ENCODE measurements at regions not wholly inside any gene's neighbourhood (a gene's known extent, or its start where the extent isn't known, plus 50 kb on each side); places are given as distances from the start of the nearest gene placed in this dataset.

- DNase-seq (ENCODE audit: low spot score), result no peak
Observed at GRCh38 chr6:48057601-48058000, 53.4 kb downstream of the PTCHD4 start.

GRCh38 chr6:48048451-48049146 is 62.4 kb downstream of the PTCHD4 start:
- peak; percentile 80 for DNase-seq (ENCODE audit: low spot score)

GRCh38 chr6:48041894-48042293 is 69.1 kb downstream of the PTCHD4 start:
- DNase-seq (ENCODE audit: low spot score), result no peak

GRCh38 chr6:48037946-48038345 is 73.1 kb downstream of the PTCHD4 start:
- no peak for DNase-seq (ENCODE audit: low spot score)

- no peak for DNase-seq (ENCODE audit: low spot score)
Observed at GRCh38 chr6:48036316-48036715, 74.7 kb downstream of the PTCHD4 start.

GRCh38 chr6:48032151-48032550 is 78.8 kb downstream of the PTCHD4 start:
- DNase-seq (ENCODE audit: low spot score), result peak; percentile 12

GRCh38 chr6:48031711-48032110 is 79.3 kb downstream of the PTCHD4 start:
- no peak for DNase-seq (ENCODE audit: low spot score)

GRCh38 chr6:48027704-48028435 is 83.1 kb downstream of the PTCHD4 start:
- no peak for DNase-seq (ENCODE audit: low spot score)

GRCh38 chr6:48024956-48025355 is 86.0 kb downstream of the PTCHD4 start:
- no peak for DNase-seq (ENCODE audit: low spot score)

GRCh38 chr6:48021904-48022303 is 89.1 kb downstream of the PTCHD4 start:
- DNase-seq (ENCODE audit: low spot score), result no peak

- DNase-seq (ENCODE audit: low spot score), result peak; percentile 25
Observed at GRCh38 chr6:48016020-48016755, 94.8 kb downstream of the PTCHD4 start.

GRCh38 chr6:47992809-47993208 is 118.2 kb downstream of the PTCHD4 start:
- DNase-seq (ENCODE audit: low spot score), result no peak

GRCh38 chr6:47983491-47983890 is 127.5 kb downstream of the PTCHD4 start:
- DNase-seq (ENCODE audit: low spot score), result no peak

GRCh38 chr6:47977314-47977713 is 133.7 kb downstream of the PTCHD4 start:
- no peak for DNase-seq (ENCODE audit: low spot score)

- no peak for DNase-seq (ENCODE audit: low spot score)
Observed at GRCh38 chr6:47974106-47974505, 136.9 kb downstream of the PTCHD4 start.

- no peak for DNase-seq (ENCODE audit: low spot score)
Observed at GRCh38 chr6:47970826-47971225, 140.2 kb downstream of the PTCHD4 start.

- no peak for DNase-seq (ENCODE audit: low spot score)
Observed at GRCh38 chr6:47967843-47968242, 143.2 kb downstream of the PTCHD4 start.

- DNase-seq (ENCODE audit: low spot score), result no peak
Observed at GRCh38 chr6:47964969-47965368, 146.0 kb downstream of the PTCHD4 start.

GRCh38 chr6:47952640-47953039 is 158.4 kb downstream of the PTCHD4 start:
- no peak for DNase-seq (ENCODE audit: low spot score)

- no peak for DNase-seq (ENCODE audit: low spot score)
Observed at GRCh38 chr6:47944846-47945245, 163.0 kb downstream of the OPN5 start.

- no peak for DNase-seq (ENCODE audit: low spot score)
Observed at GRCh38 chr6:47938405-47938804, 156.6 kb downstream of the OPN5 start.

- no peak for DNase-seq (ENCODE audit: low spot score)
Observed at GRCh38 chr6:47936820-47937219, 155.0 kb downstream of the OPN5 start.

GRCh38 chr6:47934023-47934422 is 152.2 kb downstream of the OPN5 start:
- no peak for DNase-seq (ENCODE audit: low spot score)

Data from umbilical cord (tissue), 1 donor.